GM23338 (cell line): ENCODE measurements at regions not wholly inside any gene's neighbourhood (a gene's known extent, or its start where the extent isn't known, plus 50 kb on each side); places are given as distances from the start of the nearest gene placed in this dataset.

Source experiments
- ATAC-seq: fragments of 200-7000 bp; cut with Tn5 transposase; 3 replicates; pipeline ENCODE4 v1.9.1; 2020
- DNase-seq: peaks from one replicate; pipeline ENCODE4 v3.0.0-alpha.2; 2015; ENCODE audit warnings: low spot score
- H2AFZ ChIP-seq: fragments of 200-600 bp; sonication (generic); 2 replicates; pipeline ENCODE4 v1.8.0; 2016; ENCODE audit warnings: antibody characterized with exemption, mild to moderate bottlenecking, moderate library complexity
- H3F3A ChIP-seq: fragments of 200-600 bp; sonication (generic); replicated peaks from 2 replicates; pipeline ENCODE4 v1.8.0; 2017; ENCODE audit warnings: antibody characterized with exemption, mixed run types, low read depth
- H3K27ac ChIP-seq: fragments of 200-600 bp; sonication (generic); 2 replicates; pipeline ENCODE4 v1.6.1; 2016; ENCODE audit warnings: low read depth
- H3K27me3 ChIP-seq: fragments of 200-600 bp; sonication (generic); 2 replicates; pipeline ENCODE4 v1.8.0; 2016; ENCODE audit warnings: mild to moderate bottlenecking, mixed run types, moderate library complexity; ENCODE audit not compliant: insufficient read depth
- H3K36me3 ChIP-seq: fragments of 200-600 bp; sonication (generic); 2 replicates; pipeline ENCODE4 v1.8.0; 2016; ENCODE audit warnings: mild to moderate bottlenecking; ENCODE audit not compliant: insufficient read depth
- H3K4me1 ChIP-seq: fragments of 200-600 bp; sonication (generic); 2 replicates; pipeline ENCODE4 v1.8.0; 2016; ENCODE audit warnings: mild to moderate bottlenecking, moderate library complexity; ENCODE audit not compliant: insufficient read depth
- H3K4me2 ChIP-seq: fragments of 200-600 bp; sonication (generic); 2 replicates; pipeline ENCODE4 v1.7.1; 2017; ENCODE audit warnings: mixed run types
- H3K4me3 ChIP-seq: fragments of 200-600 bp; sonication (generic); 2 replicates; pipeline ENCODE4 v1.6.1; 2016; ENCODE audit warnings: mixed run types
- H3K79me2 ChIP-seq: fragments of 200-600 bp; sonication (generic); replicated peaks from 2 replicates; pipeline ENCODE4 v1.8.0; 2017; ENCODE audit warnings: mild to moderate bottlenecking; ENCODE audit not compliant: insufficient read depth
- H3K9me2 ChIP-seq: fragments of 200-600 bp; sonication (generic); 2 replicates; pipeline ENCODE4 v1.8.0; 2017; ENCODE audit not compliant: insufficient read depth
- H4K20me1 ChIP-seq: fragments of 200-600 bp; sonication (generic); replicated peaks from 2 replicates; pipeline ENCODE4 v1.8.0; 2017; ENCODE audit warnings: mild to moderate bottlenecking; ENCODE audit not compliant: insufficient read depth
- H3K27ac Mint-ChIP-seq: 2 replicates; pipeline ENCODE4 v1.8.0; 2020; ENCODE audit warnings: inconsistent platforms, mild to moderate bottlenecking, moderate library complexity, mixed read lengths
- H3K27me3 Mint-ChIP-seq: 3 replicates; pipeline ENCODE4 v1.8.0; 2022; ENCODE audit warnings: low read depth, mild to moderate bottlenecking, moderate library complexity, mixed read lengths, inconsistent platforms; ENCODE audit not compliant: insufficient read depth, poor library complexity
- H3K36me3 Mint-ChIP-seq: 3 replicates; pipeline ENCODE4 v1.8.0; 2021; ENCODE audit warnings: low read depth, mild to moderate bottlenecking, inconsistent platforms, moderate library complexity, mixed read lengths
- H3K4me1 Mint-ChIP-seq: 3 replicates; pipeline ENCODE4 v1.8.0; 2020; ENCODE audit warnings: mild to moderate bottlenecking, inconsistent platforms, mixed read lengths
- H3K4me3 Mint-ChIP-seq: 3 replicates; pipeline ENCODE4 v1.8.0; 2021; ENCODE audit warnings: moderate library complexity, mild to moderate bottlenecking, inconsistent platforms, mixed read lengths
- H3K9me3 Mint-ChIP-seq: 3 replicates; pipeline ENCODE4 v1.8.0; 2020; ENCODE audit warnings: moderate library complexity, mild to moderate bottlenecking, inconsistent platforms, mixed read lengths
- CREB1 ChIP-seq: fragments of 250-450 bp; sonication (Bioruptor Pico); IDR thresholded peaks from 2 replicates; pipeline ENCODE4 v1.5.0; 2020; ENCODE audit warnings: low read depth, mild to moderate bottlenecking, moderate library complexity
- EZH2 ChIP-seq: fragments of 200-600 bp; sonication (generic); IDR thresholded peaks from one replicate; pipeline ENCODE4 v1.8.0; 2017; ENCODE audit warnings: antibody characterized with exemption, mild to moderate bottlenecking, low read depth; ENCODE audit not compliant: unreplicated experiment
- EZH2phosphoT487 ChIP-seq: fragments of 200-600 bp; sonication (generic); IDR thresholded peaks from one replicate; pipeline ENCODE4 v1.8.1; 2018; ENCODE audit warnings: antibody characterized with exemption; ENCODE audit not compliant: unreplicated experiment
- JUNB ChIP-seq: IDR thresholded peaks from one replicate; pipeline ENCODE4 v1.6.1; 2016; ENCODE audit warnings: antibody characterized with exemption; ENCODE audit not compliant: unreplicated experiment
- NANOG ChIP-seq: IDR thresholded peaks from 2 replicates; pipeline ENCODE4 v1.6.1; 2016; ENCODE audit warnings: antibody characterized with exemption, borderline replicate concordance
- POLR2AphosphoS5 ChIP-seq: IDR thresholded peaks from 2 replicates; pipeline ENCODE4 v1.6.1; 2016; ENCODE audit warnings: antibody characterized with exemption, low read depth
- STAT1 ChIP-seq: IDR thresholded peaks from one replicate; pipeline ENCODE4 v1.6.1; 2016; ENCODE audit warnings: antibody characterized with exemption; ENCODE audit not compliant: unreplicated experiment
- ZNF114 ChIP-seq: fragments of 250-450 bp; sonication (Bioruptor Pico); IDR thresholded peaks from 2 replicates; pipeline ENCODE4 v1.5.0; 2020; ENCODE audit warnings: mild to moderate bottlenecking, moderate library complexity
- ZNF331 ChIP-seq: fragments of 250-450 bp; sonication (Bioruptor Pico); IDR thresholded peaks from 2 replicates; pipeline ENCODE4 v1.5.0; 2020; ENCODE audit warnings: low read depth, mild to moderate bottlenecking, moderate library complexity
- TF ChIP-seq, protein P1 (sequence below): IDR thresholded peaks from 2 replicates; pipeline ENCODE4 v1.6.1; 2016; ENCODE audit warnings: antibody characterized with exemption
- TF ChIP-seq, protein P2 (sequence below): IDR thresholded peaks from one replicate; pipeline ENCODE4 v1.6.1; 2018; ENCODE audit warnings: antibody characterized with exemption; ENCODE audit not compliant: unreplicated experiment
- TF ChIP-seq, protein P3 (sequence below): fragments of 250-450 bp; sonication (Bioruptor Pico); IDR thresholded peaks from 2 replicates; pipeline ENCODE4 v1.5.0; 2020; ENCODE audit warnings: mild to moderate bottlenecking, moderate library complexity
- TF ChIP-seq, protein P4 (sequence below), 2 experiments: fragments of 200-600 bp in 1 of 2; sonication (generic) in 1 of 2; conservative IDR thresholded peaks; 2 replicates each; pipeline versions ENCODE4 v1.5.1 to v1.6.1; 2016 to 2017; ENCODE audit warnings: antibody characterized with exemption in 2 of 2, low read depth in 2 of 2, mild to moderate bottlenecking in 2 of 2, moderate library complexity in 1 of 2

DNA sequence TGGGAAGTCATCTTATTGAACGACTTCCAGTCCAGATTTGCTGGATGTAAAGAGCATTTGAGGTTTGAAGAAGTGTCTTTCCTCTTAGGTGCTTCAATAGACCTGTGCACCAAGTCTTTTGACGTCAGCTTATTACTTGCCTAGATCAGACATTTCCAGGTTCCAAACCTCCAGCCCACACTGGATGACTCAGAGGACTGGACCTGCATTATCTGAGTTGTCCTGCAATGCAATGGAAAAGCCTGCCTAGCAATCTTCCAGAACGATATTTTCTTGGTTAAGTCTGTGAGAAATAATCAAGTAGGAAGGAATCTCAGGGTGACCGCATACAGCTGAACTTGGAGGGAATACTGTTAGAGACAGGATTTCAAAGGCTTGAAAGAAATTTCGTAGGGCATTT lies 147.2 kb upstream of the MOCS2 start:
- Mint-ChIP-seq H3K9me3 (no peaks in the 10 kb centered on the region), H3K36me3 (no peaks in the 10 kb centered on the region), H3K27me3 (no peaks in the 10 kb centered on the region), H3K4me3 (no peak overlapping the region), H3K4me1 (no peaks in the 10 kb centered on the region), H3K27ac (no peak overlapping the region)
- Histone ChIP-seq H3K4me3 (no peak overlapping the region), H4K20me1 (no peaks in the 10 kb centered on the region), H3K36me3 (no peaks in the 10 kb centered on the region), H3K79me2 (no peaks in the 10 kb centered on the region), H3K4me2 (no peak overlapping the region), H3K4me1 (no peaks in the 10 kb centered on the region), H3F3A (no peaks in the 10 kb centered on the region), H3K27ac (no peak overlapping the region), H2AFZ (peak overlapping the region; percentile 44; the same call in 1 of the 2 replicates), H3K9me2 (no peaks in the 10 kb centered on the region; the same call in 1 of the 2 replicates), H3K27me3 (no peaks in the 10 kb centered on the region)
- no peak for DNase-seq
- TF ChIP-seq ZNF114 (CRISPR knock-in tag): no peak
- TF ChIP-seq STAT1: no peak
- no peak for TF ChIP-seq CREB1
- TF ChIP-seq POLR2AphosphoS5: no peak
- TF ChIP-seq NANOG: no peak
- TF ChIP-seq, protein P1, sequence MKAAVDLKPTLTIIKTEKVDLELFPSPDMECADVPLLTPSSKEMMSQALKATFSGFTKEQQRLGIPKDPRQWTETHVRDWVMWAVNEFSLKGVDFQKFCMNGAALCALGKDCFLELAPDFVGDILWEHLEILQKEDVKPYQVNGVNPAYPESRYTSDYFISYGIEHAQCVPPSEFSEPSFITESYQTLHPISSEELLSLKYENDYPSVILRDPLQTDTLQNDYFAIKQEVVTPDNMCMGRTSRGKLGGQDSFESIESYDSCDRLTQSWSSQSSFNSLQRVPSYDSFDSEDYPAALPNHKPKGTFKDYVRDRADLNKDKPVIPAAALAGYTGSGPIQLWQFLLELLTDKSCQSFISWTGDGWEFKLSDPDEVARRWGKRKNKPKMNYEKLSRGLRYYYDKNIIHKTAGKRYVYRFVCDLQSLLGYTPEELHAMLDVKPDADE: no peak
- TF ChIP-seq EZH2phosphoT487: no peak
- TF ChIP-seq, protein P2, sequence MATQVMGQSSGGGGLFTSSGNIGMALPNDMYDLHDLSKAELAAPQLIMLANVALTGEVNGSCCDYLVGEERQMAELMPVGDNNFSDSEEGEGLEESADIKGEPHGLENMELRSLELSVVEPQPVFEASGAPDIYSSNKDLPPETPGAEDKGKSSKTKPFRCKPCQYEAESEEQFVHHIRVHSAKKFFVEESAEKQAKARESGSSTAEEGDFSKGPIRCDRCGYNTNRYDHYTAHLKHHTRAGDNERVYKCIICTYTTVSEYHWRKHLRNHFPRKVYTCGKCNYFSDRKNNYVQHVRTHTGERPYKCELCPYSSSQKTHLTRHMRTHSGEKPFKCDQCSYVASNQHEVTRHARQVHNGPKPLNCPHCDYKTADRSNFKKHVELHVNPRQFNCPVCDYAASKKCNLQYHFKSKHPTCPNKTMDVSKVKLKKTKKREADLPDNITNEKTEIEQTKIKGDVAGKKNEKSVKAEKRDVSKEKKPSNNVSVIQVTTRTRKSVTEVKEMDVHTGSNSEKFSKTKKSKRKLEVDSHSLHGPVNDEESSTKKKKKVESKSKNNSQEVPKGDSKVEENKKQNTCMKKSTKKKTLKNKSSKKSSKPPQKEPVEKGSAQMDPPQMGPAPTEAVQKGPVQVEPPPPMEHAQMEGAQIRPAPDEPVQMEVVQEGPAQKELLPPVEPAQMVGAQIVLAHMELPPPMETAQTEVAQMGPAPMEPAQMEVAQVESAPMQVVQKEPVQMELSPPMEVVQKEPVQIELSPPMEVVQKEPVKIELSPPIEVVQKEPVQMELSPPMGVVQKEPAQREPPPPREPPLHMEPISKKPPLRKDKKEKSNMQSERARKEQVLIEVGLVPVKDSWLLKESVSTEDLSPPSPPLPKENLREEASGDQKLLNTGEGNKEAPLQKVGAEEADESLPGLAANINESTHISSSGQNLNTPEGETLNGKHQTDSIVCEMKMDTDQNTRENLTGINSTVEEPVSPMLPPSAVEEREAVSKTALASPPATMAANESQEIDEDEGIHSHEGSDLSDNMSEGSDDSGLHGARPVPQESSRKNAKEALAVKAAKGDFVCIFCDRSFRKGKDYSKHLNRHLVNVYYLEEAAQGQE: no peak
- TF ChIP-seq JUNB: no peak
- TF ChIP-seq EZH2: no peak
- TF ChIP-seq, protein P3, sequence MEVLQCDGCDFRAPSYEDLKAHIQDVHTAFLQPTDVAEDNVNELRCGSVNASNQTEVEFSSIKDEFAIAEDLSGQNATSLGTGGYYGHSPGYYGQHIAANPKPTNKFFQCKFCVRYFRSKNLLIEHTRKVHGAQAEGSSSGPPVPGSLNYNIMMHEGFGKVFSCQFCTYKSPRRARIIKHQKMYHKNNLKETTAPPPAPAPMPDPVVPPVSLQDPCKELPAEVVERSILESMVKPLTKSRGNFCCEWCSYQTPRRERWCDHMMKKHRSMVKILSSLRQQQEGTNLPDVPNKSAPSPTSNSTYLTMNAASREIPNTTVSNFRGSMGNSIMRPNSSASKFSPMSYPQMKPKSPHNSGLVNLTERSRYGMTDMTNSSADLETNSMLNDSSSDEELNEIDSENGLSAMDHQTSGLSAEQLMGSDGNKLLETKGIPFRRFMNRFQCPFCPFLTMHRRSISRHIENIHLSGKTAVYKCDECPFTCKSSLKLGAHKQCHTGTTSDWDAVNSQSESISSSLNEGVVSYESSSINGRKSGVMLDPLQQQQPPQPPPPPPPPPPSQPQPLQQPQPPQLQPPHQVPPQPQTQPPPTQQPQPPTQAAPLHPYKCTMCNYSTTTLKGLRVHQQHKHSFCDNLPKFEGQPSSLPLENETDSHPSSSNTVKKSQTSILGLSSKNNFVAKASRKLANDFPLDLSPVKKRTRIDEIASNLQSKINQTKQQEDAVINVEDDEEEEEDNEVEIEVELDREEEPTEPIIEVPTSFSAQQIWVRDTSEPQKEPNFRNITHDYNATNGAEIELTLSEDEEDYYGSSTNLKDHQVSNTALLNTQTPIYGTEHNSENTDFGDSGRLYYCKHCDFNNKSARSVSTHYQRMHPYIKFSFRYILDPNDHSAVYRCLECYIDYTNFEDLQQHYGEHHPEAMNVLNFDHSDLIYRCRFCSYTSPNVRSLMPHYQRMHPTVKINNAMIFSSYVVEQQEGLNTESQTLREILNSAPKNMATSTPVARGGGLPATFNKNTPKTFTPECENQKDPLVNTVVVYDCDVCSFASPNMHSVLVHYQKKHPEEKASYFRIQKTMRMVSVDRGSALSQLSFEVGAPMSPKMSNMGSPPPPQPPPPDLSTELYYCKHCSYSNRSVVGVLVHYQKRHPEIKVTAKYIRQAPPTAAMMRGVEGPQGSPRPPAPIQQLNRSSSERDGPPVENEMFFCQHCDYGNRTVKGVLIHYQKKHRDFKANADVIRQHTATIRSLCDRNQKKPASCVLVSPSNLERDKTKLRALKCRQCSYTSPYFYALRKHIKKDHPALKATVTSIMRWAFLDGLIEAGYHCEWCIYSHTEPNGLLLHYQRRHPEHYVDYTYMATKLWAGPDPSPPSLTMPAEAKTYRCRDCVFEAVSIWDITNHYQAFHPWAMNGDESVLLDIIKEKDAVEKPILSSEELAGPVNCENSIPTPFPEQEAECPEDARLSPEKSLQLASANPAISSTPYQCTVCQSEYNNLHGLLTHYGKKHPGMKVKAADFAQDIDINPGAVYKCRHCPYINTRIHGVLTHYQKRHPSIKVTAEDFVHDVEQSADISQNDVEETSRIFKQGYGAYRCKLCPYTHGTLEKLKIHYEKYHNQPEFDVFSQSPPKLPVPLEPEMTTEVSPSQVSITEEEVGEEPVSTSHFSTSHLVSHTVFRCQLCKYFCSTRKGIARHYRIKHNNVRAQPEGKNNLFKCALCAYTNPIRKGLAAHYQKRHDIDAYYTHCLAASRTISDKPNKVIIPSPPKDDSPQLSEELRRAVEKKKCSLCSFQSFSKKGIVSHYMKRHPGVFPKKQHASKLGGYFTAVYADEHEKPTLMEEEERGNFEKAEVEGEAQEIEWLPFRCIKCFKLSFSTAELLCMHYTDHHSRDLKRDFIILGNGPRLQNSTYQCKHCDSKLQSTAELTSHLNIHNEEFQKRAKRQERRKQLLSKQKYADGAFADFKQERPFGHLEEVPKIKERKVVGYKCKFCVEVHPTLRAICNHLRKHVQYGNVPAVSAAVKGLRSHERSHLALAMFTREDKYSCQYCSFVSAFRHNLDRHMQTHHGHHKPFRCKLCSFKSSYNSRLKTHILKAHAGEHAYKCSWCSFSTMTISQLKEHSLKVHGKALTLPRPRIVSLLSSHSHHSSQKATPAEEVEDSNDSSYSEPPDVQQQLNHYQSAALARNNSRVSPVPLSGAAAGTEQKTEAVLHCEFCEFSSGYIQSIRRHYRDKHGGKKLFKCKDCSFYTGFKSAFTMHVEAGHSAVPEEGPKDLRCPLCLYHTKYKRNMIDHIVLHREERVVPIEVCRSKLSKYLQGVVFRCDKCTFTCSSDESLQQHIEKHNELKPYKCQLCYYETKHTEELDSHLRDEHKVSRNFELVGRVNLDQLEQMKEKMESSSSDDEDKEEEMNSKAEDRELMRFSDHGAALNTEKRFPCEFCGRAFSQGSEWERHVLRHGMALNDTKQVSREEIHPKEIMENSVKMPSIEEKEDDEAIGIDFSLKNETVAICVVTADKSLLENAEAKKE (CRISPR knock-in tag): no peak
- TF ChIP-seq, protein P4, sequence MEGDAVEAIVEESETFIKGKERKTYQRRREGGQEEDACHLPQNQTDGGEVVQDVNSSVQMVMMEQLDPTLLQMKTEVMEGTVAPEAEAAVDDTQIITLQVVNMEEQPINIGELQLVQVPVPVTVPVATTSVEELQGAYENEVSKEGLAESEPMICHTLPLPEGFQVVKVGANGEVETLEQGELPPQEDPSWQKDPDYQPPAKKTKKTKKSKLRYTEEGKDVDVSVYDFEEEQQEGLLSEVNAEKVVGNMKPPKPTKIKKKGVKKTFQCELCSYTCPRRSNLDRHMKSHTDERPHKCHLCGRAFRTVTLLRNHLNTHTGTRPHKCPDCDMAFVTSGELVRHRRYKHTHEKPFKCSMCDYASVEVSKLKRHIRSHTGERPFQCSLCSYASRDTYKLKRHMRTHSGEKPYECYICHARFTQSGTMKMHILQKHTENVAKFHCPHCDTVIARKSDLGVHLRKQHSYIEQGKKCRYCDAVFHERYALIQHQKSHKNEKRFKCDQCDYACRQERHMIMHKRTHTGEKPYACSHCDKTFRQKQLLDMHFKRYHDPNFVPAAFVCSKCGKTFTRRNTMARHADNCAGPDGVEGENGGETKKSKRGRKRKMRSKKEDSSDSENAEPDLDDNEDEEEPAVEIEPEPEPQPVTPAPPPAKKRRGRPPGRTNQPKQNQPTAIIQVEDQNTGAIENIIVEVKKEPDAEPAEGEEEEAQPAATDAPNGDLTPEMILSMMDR (conservative IDR thresholded peaks at IDR 0.05; ENCODE audit: low read depth in 2 of 2): no peak
- TF ChIP-seq ZNF331 (CRISPR knock-in tag): no peak
- ATAC-seq: no peak
